Immature natural killer cell (primary cell): ENCODE measurements at regions not wholly inside any gene's neighbourhood (a gene's known extent, or its start where the extent isn't known, plus 50 kb on each side); places are given as distances from the start of the nearest gene placed in this dataset.

Experiments used
- DNase-seq, 3 donors: peaks; one replicate each; pipeline ENCODE4 v3.0.0; 2022; ENCODE audit warnings: mixed read lengths in 1 of 3
- H3K27ac Mint-ChIP-seq, 6 donors: one replicate each; pipeline ENCODE4 v1.8.0; 2020; ENCODE audit warnings: mixed read lengths in 6 of 6, mild to moderate bottlenecking in 5 of 6, inconsistent platforms in 4 of 6, moderate library complexity in 3 of 6
- H3K27me3 Mint-ChIP-seq, 3 donors: one replicate each; pipeline ENCODE4 v1.8.0; 2020 to 2021; ENCODE audit warnings: low read depth in 3 of 3, mild to moderate bottlenecking in 3 of 3, mixed read lengths in 3 of 3, moderate library complexity in 3 of 3, inconsistent platforms in 1 of 3
- H3K36me3 Mint-ChIP-seq, 3 donors: one replicate each; pipeline ENCODE4 v1.8.0; 2020; ENCODE audit warnings: mixed read lengths in 3 of 3, inconsistent platforms in 2 of 3, mild to moderate bottlenecking in 2 of 3
- H3K4me1 Mint-ChIP-seq, 2 donors: one replicate each; pipeline ENCODE4 v1.8.0; 2020; ENCODE audit warnings: inconsistent platforms in 2 of 2, mild to moderate bottlenecking in 2 of 2, mixed read lengths in 2 of 2, moderate library complexity in 1 of 2
- H3K4me3 Mint-ChIP-seq, 5 donors: one replicate each; pipeline ENCODE4 v1.8.0; 2020; ENCODE audit warnings: mild to moderate bottlenecking in 5 of 5, mixed read lengths in 5 of 5, inconsistent platforms in 3 of 5, moderate library complexity in 3 of 5
- H3K9me3 Mint-ChIP-seq, 6 donors: one replicate each; pipeline ENCODE4 v1.8.0; 2020; ENCODE audit warnings: mild to moderate bottlenecking in 6 of 6, mixed read lengths in 6 of 6, inconsistent platforms in 4 of 6, moderate library complexity in 3 of 6

DNA sequence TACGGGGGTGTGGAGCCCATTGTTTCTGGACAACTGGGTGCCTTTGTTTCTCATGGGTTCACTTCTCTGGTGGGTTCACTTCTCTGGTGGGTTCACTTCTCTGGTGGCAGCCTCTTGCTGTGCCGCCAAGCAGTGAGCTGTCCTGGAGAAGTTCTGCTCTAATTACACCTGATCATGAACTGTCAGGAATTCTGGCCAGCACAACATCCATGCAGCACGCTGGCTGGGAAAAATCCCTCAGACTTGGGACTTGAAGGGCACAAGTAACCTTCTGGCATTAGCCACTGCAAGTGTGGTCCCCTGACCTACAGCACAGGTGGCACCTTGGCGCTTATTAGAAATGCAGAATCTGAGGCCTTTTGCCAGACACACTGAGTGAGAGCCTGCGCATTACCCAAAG is 752.5 kb downstream of the QKI start:
- no peak for DNase-seq
- no peak overlapping the region for H3K27ac Mint-ChIP-seq
- no peak overlapping the region for H3K4me3 Mint-ChIP-seq
- H3K9me3 Mint-ChIP-seq: peaks cover 0 to 1% (median 0%) of the 10 kb centered on the region in 6 donors
- H3K4me1 Mint-ChIP-seq: no peaks in the 10 kb centered on the region
- no peaks in the 10 kb centered on the region for H3K36me3 Mint-ChIP-seq
- H3K27me3 Mint-ChIP-seq: peaks cover 2 to 8% (median 6%) of the 10 kb centered on the region in 3 donors

- Mint-ChIP-seq H3K9me3 (peaks cover 0 to 2% (median 0%) of the 10 kb centered on the region in 6 donors), H3K27me3 (peaks cover 2 to 8% (median 6%) of the 10 kb centered on the region in 3 donors), H3K36me3 (no peaks in the 10 kb centered on the region), H3K4me3 (no peak overlapping the region), H3K4me1 (no peaks in the 10 kb centered on the region), H3K27ac (no peak overlapping the region)
- no peak for DNase-seq
These were observed 752.0 kb downstream of the QKI start for GRCh38 chr6:164166515-164166914.

DNA sequence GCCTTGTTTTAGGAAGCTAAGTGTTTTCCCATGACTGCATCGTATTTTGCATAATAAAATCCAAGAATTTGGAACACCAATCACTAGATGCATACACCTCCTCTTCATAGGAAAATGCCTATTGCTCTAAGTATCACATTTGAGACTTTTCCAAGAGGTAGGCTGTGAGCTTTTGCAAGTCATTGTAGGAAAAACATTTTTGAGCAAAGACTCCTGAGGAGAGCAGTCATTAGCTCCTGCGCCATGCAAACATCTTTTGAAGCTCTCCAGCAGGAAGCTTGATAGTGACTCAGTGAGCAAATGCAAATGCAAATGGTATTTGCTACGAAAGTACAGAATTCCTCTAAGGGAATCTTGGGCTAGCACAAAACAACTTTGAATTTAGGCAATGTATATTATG is 750.4 kb downstream of the QKI start:
- Mint-ChIP-seq H3K4me1 (no peaks in the 10 kb centered on the region), H3K9me3 (peaks cover 0 to 2% (median 0%) of the 10 kb centered on the region in 6 donors), H3K4me3 (no peak overlapping the region), H3K27me3 (peaks cover 2 to 8% (median 5%) of the 10 kb centered on the region in 3 donors), H3K27ac (no peak overlapping the region), H3K36me3 (no peaks in the 10 kb centered on the region)
- DNase-seq: no peak

- H3K27me3 Mint-ChIP-seq: peaks cover 2 to 9% (median 6%) of the 10 kb centered on the region in 3 donors
- no peak for DNase-seq
- H3K27ac Mint-ChIP-seq: no peak overlapping the region
- H3K4me3 Mint-ChIP-seq: no peak overlapping the region
- no peaks in the 10 kb centered on the region for H3K4me1 Mint-ChIP-seq
- H3K9me3 Mint-ChIP-seq: peaks cover 0 to 2% (median 0%) of the 10 kb centered on the region in 6 donors
- no peaks in the 10 kb centered on the region for H3K36me3 Mint-ChIP-seq
These were observed 748.7 kb downstream of the QKI start for GRCh38 chr6:164163239-164163638.

DNA sequence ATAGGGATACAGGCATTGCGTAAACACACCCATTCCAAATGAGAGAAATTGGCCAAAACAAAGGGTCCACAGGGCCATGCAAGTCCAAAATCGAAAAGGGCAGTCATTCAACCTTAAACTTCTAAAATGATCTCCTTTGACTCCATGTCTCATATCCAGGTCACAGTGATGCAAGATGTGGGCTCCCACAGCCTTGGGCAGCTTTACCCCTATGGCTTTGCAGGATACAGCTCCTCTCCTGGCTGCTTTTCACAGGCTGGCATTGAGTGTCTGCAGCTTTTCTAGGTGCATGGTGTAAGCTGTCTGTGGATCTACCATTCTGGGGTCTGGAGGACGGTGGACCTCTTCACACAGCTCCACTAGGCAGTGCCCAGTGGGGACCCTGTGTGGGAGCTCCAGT is 744.5 kb downstream of the QKI start:
- H3K4me1 Mint-ChIP-seq: no peaks in the 10 kb centered on the region
- H3K4me3 Mint-ChIP-seq: no peak overlapping the region
- peaks cover 2 to 8% (median 4%) of the 10 kb centered on the region in 3 donors for H3K27me3 Mint-ChIP-seq
- DNase-seq: no peak
- no peaks in the 10 kb centered on the region for H3K36me3 Mint-ChIP-seq
- no peak overlapping the region for H3K27ac Mint-ChIP-seq
- peaks cover 0 to 2% (median 0%) of the 10 kb centered on the region in 6 donors for H3K9me3 Mint-ChIP-seq

DNA sequence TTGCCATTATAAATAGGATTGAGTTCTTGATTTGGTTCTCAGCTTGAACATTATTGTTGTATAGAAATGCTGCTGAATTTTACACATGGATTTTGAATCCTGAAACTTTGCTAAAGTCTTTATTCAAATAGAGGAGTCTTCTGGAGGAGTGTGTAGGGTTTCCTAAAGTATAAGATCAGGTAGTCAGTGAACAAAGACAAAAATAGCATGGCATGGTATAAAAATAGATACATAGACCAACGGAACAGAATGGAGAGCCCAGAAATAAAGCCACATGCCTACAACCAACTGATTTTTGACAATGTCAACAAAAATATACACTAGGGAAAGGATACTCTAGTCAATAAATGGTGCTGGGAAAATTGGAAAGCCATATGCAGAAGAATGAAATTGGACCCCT is 740.1 kb downstream of the QKI start:
- no peak for DNase-seq
- Mint-ChIP-seq H3K36me3 (no peaks in the 10 kb centered on the region), H3K27ac (no peak overlapping the region), H3K9me3 (peaks cover 0 to 2% (median 0%) of the 10 kb centered on the region in 6 donors), H3K4me1 (no peaks in the 10 kb centered on the region), H3K4me3 (no peak overlapping the region), H3K27me3 (peaks cover 0 to 6% (median 2%) of the 10 kb centered on the region in 3 donors)

GRCh38 chr6:164152611-164153010 is 738.1 kb downstream of the QKI start:
- DNase-seq: no peak
- Mint-ChIP-seq H3K27ac (no peak overlapping the region), H3K36me3 (no peaks in the 10 kb centered on the region), H3K9me3 (peaks cover 0 to 2% (median 0%) of the 10 kb centered on the region in 6 donors), H3K27me3 (peaks cover 0 to 5% (median 2%) of the 10 kb centered on the region in 3 donors), H3K4me1 (no peaks in the 10 kb centered on the region), H3K4me3 (no peak overlapping the region)

GRCh38 chr6:164151161-164152120 is 736.9 kb downstream of the QKI start:
- Mint-ChIP-seq H3K4me3 (no peak overlapping the region), H3K27me3 (peaks cover 0 to 5% (median 2%) of the 10 kb centered on the region in 3 donors), H3K27ac (no peak overlapping the region), H3K4me1 (no peaks in the 10 kb centered on the region), H3K36me3 (no peaks in the 10 kb centered on the region), H3K9me3 (no peaks in the 10 kb centered on the region)
- no peak for DNase-seq

- no peak overlapping the region for H3K4me3 Mint-ChIP-seq
- no peak for DNase-seq
- no peak overlapping the region for H3K27ac Mint-ChIP-seq
- H3K27me3 Mint-ChIP-seq: peaks cover 0 to 5% (median 2%) of the 10 kb centered on the region in 3 donors
- no peaks in the 10 kb centered on the region for H3K9me3 Mint-ChIP-seq
- no peaks in the 10 kb centered on the region for H3K36me3 Mint-ChIP-seq
- no peaks in the 10 kb centered on the region for H3K4me1 Mint-ChIP-seq
These were observed 735.7 kb downstream of the QKI start for GRCh38 chr6:164150232-164150631.

DNA sequence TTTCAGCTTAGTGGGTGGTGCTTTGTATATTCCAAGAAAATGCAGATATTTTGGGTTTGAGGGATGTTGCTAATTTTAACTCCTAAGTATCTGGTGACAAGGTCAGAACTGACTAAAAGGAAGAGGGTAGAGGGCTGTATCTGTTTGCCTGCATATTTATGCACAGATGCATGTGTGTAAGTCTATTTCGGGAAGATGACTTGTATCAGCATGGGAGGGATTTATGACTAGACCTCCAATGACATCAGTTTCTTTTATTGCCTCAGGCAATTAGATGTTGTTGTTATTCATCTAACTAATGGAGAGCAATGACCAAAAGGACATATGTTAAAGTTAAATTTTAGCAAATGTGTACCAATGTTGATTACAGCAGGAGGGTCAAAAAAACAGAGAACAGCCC is 734.3 kb downstream of the QKI start:
- H3K36me3 Mint-ChIP-seq: no peaks in the 10 kb centered on the region
- H3K4me1 Mint-ChIP-seq: no peaks in the 10 kb centered on the region
- DNase-seq: no peak
- no peaks in the 10 kb centered on the region for H3K9me3 Mint-ChIP-seq
- peaks cover 0 to 9% (median 0%) of the 10 kb centered on the region in 3 donors for H3K27me3 Mint-ChIP-seq
- H3K27ac Mint-ChIP-seq: no peak overlapping the region
- H3K4me3 Mint-ChIP-seq: no peak overlapping the region

DNA sequence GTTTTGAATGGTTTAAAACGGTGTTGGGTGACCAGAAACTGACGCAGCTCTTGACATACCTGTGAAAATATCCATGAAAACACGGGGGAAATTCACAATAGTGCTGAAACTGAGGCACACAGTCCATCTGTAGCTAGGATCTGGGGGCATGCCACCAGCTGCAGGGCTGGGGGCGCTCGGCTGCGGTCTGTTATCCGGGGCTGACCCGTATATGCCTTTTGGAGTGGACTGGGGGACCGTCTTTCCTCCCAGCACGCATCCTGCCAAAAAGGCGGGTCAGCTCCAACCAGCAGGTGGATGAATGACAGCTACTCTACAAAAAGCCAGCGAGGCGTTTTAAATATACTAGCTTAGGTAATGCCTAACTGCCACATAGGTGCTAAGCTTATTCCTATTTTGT is 729.8 kb downstream of the QKI start:
- H3K27me3 Mint-ChIP-seq: peaks cover 0 to 6% (median 0%) of the 10 kb centered on the region in 3 donors
- no peaks in the 10 kb centered on the region for H3K4me1 Mint-ChIP-seq
- H3K36me3 Mint-ChIP-seq: no peaks in the 10 kb centered on the region
- H3K9me3 Mint-ChIP-seq: no peaks in the 10 kb centered on the region
- H3K4me3 Mint-ChIP-seq: no peak overlapping the region
- H3K27ac Mint-ChIP-seq: no peak overlapping the region
- no peak for DNase-seq

GRCh38 chr6:164142322-164142721 is 727.8 kb downstream of the QKI start:
- no peak for DNase-seq
- H3K27ac Mint-ChIP-seq: no peak overlapping the region
- H3K27me3 Mint-ChIP-seq: peaks cover 1 to 7% (median 3%) of the 10 kb centered on the region in 3 donors
- H3K4me3 Mint-ChIP-seq: no peak overlapping the region
- H3K4me1 Mint-ChIP-seq: no peaks in the 10 kb centered on the region
- H3K36me3 Mint-ChIP-seq: no peaks in the 10 kb centered on the region
- H3K9me3 Mint-ChIP-seq: no peaks in the 10 kb centered on the region

- no peaks in the 10 kb centered on the region for H3K4me1 Mint-ChIP-seq
- no peaks in the 10 kb centered on the region for H3K36me3 Mint-ChIP-seq
- H3K27me3 Mint-ChIP-seq: peaks cover 1 to 5% (median 3%) of the 10 kb centered on the region in 3 donors
- no peak for DNase-seq
- H3K9me3 Mint-ChIP-seq: no peaks in the 10 kb centered on the region
- H3K4me3 Mint-ChIP-seq: no peak overlapping the region
- no peak overlapping the region for H3K27ac Mint-ChIP-seq
These were observed 721.1 kb downstream of the QKI start for GRCh38 chr6:164135511-164136132.

DNA sequence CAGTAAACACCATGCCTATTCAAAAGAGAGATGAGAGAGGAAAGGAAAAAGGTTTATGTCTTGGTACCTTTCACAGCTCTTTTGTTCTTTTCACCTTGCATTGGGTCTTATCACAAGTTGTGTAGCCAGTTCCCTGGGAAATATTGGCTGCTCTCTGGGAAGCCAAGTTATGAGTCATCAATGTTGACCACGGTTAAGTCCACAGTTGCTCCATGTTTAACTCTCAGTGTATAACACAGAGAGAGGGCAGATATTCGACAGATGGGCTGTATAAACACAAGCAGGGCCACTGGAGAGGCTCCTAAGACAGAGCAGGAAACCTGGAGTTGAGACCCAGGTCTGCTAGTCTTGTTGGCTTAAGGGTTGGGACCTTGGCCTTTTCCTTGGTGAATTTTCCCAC is 718.6 kb downstream of the QKI start:
- DNase-seq: no peak
- H3K27ac Mint-ChIP-seq: no peak overlapping the region
- no peaks in the 10 kb centered on the region for H3K9me3 Mint-ChIP-seq
- H3K36me3 Mint-ChIP-seq: no peaks in the 10 kb centered on the region
- H3K27me3 Mint-ChIP-seq: peaks cover 2% of the 10 kb centered on the region in 3 donors
- no peaks in the 10 kb centered on the region for H3K4me1 Mint-ChIP-seq
- no peak overlapping the region for H3K4me3 Mint-ChIP-seq
